H1 (cell line): ENCODE measurements at regions not wholly inside any gene's neighbourhood (a gene's known extent, or its start where the extent isn't known, plus 50 kb on each side); places are given as distances from the start of the nearest gene placed in this dataset.

Experiments
- CHD7 ChIP-seq: fragments of 300-600 bp; sonication (generic); IDR thresholded peaks from 2 replicates; pipeline ENCODE4 v1.7.1; 2012; ENCODE audit warnings: low read length, moderate library complexity, mild to moderate bottlenecking, inconsistent platforms; ENCODE audit not compliant: insufficient replicate concordance
- RBBP5 ChIP-seq: IDR thresholded peaks from 2 replicates; pipeline ENCODE4 v1.7.1; 2012; ENCODE audit warnings: low read depth, mild to moderate bottlenecking, inconsistent platforms, low read length, moderate library complexity, borderline replicate concordance

DNA sequence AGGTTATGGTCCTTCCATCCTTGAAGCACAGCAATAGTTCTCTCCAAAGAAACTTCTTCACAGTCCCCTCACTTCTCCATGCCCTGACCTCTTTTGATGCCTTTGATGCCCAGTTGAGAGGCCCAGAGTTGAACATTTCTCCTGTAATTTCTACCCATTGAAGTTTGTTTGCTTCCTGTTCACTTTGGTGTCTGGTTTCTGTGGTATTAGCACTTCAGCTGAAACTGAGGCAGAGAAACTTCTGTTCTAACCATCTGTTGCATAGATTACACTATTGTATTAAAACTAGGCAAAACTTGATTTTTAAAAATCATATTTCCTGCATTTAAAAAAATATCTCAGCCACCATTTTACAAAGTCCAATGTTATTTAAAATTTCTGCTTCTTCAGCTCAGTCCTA lies 89.8 kb upstream of the ADGRG2 start (continued):
- TF ChIP-seq CHD7 (no peak), RBBP5 (no peak)
